SH-SY5Y (cell line): ENCODE measurements at regions not wholly inside any gene's neighbourhood (a gene's known extent, or its start where the extent isn't known, plus 50 kb on each side); places are given as distances from the start of the nearest gene placed in this dataset.

ENCODE experiments used
- GATA2 ChIP-seq: IDR thresholded peaks from 2 replicates; pipeline ENCODE4 v1.6.1; 2011; ENCODE audit warnings: mild to moderate bottlenecking, low read depth, low read length
- GATA3 ChIP-seq: IDR thresholded peaks from 2 replicates; pipeline ENCODE4 v1.6.1; 2011; ENCODE audit warnings: low read depth, mild to moderate bottlenecking, low read length, moderate library complexity

DNA sequence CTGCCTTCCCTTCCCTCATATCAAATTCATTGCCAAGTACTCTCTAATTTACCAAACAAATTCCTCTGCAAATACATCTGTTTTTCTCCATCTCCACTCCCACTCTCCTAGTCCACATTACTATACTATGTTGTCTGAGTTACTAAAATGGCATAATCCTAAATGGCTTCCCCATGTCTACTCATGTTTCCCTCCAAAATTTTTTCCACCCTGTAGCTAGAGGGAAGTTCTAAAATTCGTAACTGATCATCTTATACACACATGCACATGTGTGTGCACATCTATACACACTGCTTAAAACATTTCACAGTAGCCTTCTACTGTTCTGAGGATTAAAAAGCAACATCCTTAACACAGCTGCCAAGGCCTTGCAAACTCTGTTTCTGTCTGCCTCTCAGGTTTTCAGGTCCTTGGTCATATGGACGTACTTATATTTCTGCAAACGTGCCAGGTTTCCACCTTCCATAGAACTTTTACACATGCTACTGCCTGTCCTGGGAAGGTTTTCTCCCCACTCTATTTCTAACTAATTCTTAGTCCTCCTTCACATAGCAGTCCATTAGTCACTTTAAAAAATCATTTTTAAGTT lies 140.6 kb downstream of the LURAP1L start:
- TF ChIP-seq GATA3: no peak
- TF ChIP-seq GATA2: no peak

DNA sequence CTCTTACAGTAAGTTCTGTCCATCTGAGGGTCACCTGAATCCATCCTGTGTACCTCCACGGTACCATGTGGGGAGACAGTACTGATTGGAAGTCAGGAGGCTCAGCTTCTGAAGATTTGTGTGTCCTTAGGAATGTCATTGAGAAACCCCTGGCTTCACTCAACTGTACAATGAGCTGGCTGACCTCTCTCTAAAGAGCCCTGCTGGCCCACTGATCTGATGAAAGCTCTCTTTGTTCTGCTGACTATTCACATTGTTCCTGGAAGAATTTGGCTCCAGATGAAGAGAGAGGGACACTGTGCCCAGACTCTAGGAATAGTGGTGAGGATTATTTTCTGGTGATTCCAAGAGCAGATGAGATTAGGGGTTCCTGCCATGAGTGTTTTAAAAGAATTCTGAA lies 141.2 kb downstream of the LURAP1L start:
- no peak for TF ChIP-seq GATA3
- no peak for TF ChIP-seq GATA2

DNA sequence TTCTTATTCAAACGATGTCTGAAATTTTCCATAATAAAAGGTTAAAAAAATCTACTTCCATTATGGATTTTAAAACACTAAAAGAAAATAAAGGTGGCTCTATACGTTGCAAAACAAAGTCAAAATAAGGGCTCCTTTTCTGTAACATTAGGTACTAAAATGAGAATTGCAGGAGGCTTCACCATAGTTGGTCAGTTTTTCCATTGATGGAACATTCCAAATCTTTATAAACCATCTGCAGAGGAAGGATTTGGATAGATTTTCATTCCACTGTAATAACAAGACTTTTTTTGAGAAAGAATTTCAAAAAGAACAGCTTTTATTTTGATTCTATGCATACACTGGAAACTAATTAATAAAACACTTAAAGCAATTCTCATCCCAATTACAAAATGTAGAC lies 145.6 kb downstream of the LURAP1L start:
- TF ChIP-seq GATA2 (no peak), GATA3 (no peak)

DNA sequence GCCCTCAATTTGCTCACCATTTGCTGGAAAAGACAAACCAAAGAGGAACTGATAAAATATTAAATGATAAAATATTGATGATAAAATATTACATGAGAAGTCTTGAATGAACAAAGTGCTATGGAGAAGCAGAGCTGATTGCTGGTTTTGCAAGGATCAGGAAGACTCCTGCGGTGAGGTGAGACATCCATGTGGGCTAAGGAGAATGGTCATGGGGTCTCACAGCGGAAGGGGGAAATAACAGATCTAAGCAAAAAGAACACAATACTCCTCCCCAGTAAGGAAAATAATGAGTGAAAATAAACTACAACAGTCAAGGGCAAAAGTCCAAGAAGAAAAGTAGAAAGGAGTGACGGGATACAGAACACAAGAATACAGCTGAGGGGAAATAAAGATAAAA lies 146.8 kb downstream of the LURAP1L start:
- TF ChIP-seq GATA3 (no peak), GATA2 (no peak)

DNA sequence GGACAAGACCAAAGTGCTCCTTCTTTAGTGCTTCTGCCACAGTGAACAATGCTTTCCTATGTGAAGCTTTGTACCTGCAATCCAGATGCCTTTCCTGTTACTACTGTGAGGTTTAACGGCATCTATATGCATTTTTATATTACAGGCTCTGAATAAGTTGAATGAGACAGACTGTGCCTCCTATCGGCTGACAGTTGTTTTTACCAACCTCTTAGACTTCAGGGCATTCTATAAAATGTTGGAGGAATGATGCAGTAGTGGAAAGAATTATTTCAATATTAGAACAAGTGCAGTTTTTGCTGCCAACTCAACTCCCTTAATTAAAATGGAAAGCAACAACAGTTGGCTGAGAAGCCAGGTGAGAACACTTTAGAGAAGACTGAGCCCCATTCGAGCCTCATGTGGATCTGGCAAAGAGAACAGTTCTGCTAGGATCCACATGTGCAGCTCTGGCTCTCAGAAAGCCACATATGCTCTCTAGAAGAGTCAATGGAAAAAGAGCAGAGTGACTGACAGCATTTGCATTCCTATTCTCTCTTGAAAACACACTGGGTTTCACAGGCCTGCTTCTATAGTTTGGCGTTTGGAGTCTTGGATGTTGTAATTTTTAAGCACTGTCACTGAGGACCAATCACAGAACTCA lies 147.5 kb downstream of the LURAP1L start:
- TF ChIP-seq GATA3 (no peak), GATA2 (no peak)

DNA sequence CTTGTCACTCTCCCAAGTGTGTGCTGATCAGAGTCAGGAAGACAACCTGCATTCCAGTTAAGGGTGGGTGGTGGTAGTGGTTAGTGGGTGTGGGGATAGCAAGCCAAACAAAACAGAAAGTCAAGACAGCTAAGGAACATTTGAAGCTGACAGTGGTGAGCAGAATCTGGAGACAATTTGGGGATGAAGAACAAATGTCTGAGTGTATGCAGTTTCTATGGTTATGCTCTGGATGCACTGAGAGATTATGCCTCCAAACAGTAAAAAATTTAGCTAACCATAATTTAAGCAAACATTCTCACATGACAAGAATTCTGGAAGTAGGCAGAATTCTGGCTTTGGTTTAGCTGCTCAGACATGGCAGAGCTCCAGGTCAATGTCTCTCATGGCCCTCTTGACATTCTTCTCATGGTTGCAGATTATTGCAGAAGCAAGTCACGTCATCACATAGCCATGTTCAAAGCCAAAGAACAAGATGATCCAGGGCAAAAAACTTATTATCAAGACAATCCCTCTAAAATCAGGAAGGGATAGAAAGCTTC lies 148.7 kb downstream of the LURAP1L start:
- TF ChIP-seq GATA2 (no peak), GATA3 (no peak)

DNA sequence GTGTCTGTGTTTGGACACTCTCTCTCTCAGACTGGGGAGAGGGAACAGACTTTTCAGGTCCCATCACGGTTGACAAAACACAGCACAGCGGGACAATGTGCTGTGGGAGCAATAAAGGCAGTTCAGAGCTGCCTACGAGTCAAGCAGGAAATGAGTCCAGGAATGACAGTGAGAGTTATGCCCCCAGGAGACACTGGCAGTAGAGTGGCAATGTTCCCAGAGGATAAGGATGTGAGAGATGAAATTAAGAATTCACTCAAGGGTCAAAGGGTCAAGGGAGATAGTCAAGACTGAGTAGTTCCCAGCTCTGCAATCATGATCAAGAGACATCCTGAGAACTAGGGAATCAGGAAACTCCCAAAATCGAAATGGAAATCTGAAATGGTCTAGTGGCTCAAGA lies 156.1 kb downstream of the LURAP1L start:
- TF ChIP-seq GATA3 (no peak), GATA2 (no peak)

DNA sequence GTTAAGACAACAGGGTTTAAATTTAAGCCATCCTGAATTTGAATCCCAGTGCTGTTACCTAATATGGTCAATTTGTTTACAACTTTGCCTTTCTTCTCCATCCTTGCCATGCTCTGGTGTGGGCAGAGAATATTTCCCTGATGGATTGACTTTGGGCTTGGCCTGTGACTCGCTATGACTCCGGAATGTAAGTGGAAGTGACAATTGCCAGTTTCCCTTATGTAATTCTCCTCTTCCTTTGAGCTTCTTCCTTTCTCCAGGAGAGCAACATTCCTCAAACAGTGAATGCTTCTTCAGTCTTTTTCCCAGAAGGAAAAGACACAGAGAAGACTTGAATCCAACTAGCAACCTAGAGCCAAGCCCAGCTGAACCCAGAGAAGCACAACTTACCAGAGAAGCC lies 159.1 kb downstream of the LURAP1L start:
- TF ChIP-seq GATA3 (no peak), GATA2 (no peak)

DNA sequence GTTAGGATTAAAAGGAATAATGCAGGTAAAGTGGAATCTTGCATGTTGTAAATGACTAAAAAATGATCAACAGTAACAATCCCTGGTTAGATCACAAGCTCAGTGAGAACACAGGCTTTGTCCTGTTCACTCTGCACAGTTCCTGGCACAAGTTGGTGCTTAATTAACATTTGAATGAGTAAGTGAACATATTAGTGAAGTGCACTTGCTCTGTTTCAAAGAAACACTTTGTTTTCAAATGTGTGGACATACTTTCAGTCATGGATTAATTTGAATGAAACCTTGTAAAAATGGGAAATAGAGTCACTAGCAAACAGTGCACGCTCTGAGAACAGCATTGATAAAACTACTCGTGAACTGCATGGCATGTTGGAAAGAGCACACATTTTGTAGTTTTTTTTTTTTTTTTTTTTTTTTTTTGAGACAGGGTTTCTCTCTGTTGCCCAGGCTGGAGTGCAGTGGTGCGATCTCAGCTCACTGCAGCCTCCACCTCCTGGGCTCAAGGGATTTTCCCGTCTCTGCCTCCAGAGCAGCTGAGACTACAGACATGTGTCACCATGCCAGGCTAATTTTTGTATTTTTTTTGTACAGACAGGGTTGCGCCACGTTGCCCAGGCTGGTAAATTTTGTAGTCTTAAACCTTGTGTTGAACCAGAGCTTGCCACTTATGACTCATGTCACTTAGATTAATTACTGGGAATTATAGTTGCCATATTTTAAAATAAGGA lies 159.9 kb downstream of the LURAP1L start:
- TF ChIP-seq GATA2 (no peak), GATA3 (no peak)

DNA sequence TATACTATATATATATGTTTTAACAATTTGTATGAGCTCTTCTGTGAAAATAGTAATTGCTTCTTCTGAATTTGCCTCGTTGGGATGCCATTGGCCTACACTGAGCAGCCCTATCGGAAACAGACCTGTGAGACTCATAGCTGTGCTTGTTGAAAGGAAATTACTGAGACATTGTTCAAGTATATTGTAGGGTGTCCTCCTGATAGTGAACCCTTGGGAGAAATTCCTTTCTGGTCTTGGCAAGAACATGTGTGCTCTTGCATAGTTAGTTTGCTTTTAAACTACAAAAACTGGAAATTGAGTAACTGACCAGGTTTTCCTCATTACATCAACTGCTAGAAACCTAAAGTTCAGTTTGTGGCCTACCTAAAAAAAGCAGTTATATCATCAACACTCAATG lies 160.9 kb downstream of the LURAP1L start:
- no peak for TF ChIP-seq GATA3

DNA sequence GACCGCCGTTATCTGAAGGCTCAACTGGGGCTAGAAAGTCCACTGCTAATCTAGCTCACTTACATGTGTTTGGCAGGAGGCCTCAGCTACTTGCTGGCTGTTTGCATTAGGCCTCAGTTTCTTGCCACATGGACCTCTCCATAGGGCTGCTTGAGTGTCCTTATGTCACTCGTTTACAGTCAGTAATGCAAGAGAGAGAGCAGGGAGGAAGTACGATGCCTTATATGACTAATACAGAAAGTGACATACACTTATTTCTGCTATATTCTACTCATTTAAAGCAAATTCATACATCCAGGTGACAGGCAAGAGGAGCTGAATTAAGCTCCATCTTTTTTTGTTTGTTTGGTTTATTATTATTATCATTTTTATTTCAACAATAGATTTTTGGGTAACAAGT lies 179.6 kb downstream of the LURAP1L start:
- TF ChIP-seq GATA2 (no peak), GATA3 (no peak)

DNA sequence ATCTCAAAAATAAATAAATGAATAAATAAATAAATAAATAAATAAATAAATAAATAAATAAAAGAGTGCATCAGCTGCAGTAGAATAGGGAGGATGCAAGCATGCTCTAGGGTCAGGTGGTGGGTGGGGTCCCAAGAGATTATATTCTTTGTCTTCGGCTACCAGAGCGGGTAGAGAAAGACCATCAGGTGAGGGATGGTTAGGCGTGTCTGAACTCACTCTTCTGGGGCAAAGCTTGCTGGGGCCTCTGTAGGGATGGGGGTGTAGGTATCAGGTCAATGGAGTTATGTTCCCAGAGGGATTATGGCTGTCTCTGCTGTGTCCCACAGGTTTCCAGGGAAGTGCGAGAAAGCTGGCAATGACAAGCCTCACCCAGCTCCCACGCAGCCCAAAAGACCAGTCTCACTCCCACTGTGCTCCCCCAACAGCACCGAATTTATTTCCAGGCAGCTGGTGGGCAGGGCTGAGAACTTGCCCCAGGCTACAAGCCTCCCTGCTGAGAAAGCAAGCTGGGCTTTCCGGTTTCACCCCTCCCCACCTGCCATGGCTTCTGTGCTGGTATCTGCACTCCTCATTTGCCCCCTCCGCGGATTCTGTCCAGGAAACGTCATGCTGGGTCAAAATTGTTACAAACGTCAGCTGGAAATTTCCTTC lies 180.8 kb downstream of the LURAP1L start:
- TF ChIP-seq GATA2 (no peak), GATA3 (no peak)

DNA sequence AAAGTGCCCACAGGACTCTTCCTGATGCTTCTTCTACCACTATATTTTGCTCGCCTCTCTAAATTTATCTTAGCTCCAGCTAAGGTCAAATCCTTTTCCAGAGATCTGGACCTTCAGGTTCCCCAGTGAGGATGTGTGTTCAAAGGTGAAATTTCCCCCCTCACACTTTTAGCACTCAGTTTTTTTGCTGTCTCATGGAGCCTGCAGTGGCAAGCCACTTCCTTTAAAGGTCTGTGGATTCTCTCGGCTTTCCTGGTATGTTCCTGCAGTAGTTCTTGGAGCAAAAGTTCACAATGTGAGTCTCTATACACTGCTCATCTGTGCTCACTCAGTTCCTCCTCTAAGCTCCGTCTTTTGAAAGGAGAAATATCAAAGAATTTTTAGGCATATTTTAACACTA lies 181.4 kb downstream of the LURAP1L start:
- TF ChIP-seq GATA2 (no peak), GATA3 (no peak)

DNA sequence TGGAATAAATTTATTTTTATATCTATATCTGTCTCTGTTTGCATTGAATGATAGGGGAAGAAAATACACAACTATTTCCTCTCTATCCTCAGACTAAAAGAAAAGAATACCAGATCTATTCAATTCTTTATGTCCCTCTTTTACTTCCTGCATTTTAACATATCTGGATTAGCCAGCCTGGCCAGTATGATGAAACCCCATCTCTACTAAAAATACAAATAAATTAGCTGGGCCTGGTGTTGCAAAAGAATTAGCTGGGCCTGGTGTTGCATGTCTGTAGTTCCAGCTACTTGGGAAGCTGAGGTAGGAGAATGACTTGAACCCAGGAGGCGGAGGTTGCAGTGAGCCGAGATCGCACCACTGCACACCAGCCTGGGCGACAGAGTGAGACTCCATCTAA lies 182.0 kb downstream of the LURAP1L start:
- TF ChIP-seq GATA3: no peak
- no peak for TF ChIP-seq GATA2
